Upper lobe of right lung (tissue), 1 donor: ENCODE measurements at regions not wholly inside any gene's neighbourhood (a gene's known extent, or its start where the extent isn't known, plus 50 kb on each side); places are given as distances from the start of the nearest gene placed in this dataset.

Experiments
- ATAC-seq: fragments of 200-7000 bp; cut with Tn5 transposase; one replicate; pipeline ENCODE4 v1.9.1; 2020; ENCODE audit warnings: mild to moderate bottlenecking, moderate library complexity
- DNase-seq: peaks from one replicate; pipeline ENCODE4 v3.0.0-alpha.2; 2020
- H3K27ac ChIP-seq: fragments of 200-600 bp; one replicate; pipeline ENCODE4 v1.8.0; 2022
- H3K27me3 ChIP-seq: fragments of 200-600 bp; one replicate; pipeline ENCODE4 v1.8.0; 2022; ENCODE audit warnings: mild to moderate bottlenecking
- H3K36me3 ChIP-seq: fragments of 200-600 bp; one replicate; pipeline ENCODE4 v1.8.0; 2022
- H3K4me1 ChIP-seq: fragments of 200-600 bp; one replicate; pipeline ENCODE4 v1.8.0; 2022
- H3K4me3 ChIP-seq: fragments of 200-600 bp; one replicate; pipeline ENCODE4 v1.8.0; 2022; ENCODE audit warnings: mild to moderate bottlenecking
- H3K9me3 ChIP-seq: fragments of 200-600 bp; one replicate; pipeline ENCODE4 v1.8.0; 2022
- CTCF ChIP-seq: fragments of 200-600 bp; IDR thresholded peaks from one replicate; pipeline ENCODE4 v1.8.0; 2022; ENCODE audit warnings: antibody characterized with exemption
- intact Hi-C: fragments of 100-400 bp; cut with DNase I; formaldehyde crosslinking; loops from one replicate; pipeline ENCODE4 v1.11.0; 2022
- donor health status: DM: no; HTN: yes; CAD: no; lungs with severe emphysema.

- Histone ChIP-seq H3K9me3 (no peaks in the 10 kb centered on the region), H3K4me1 (no peaks in the 10 kb centered on the region), H3K27ac (no peak overlapping the region), H3K4me3 (no peak overlapping the region), H3K36me3 (no peaks in the 10 kb centered on the region), H3K27me3 (no peaks in the 10 kb centered on the region)
- no peak for TF ChIP-seq CTCF
- no peak for ATAC-seq
- intact Hi-C loops = no loop called here
- no peak for DNase-seq
These were observed 169.2 kb upstream of the CPEB2 start for GRCh38 chr4:14833053-14833452.

- DNase-seq (no peak), ATAC-seq (no peak)
- no peaks in the 10 kb centered on the region for H3K36me3 ChIP-seq
- H3K4me3 ChIP-seq = no peak overlapping the region
- H3K27me3 ChIP-seq = no peaks in the 10 kb centered on the region
- H3K27ac ChIP-seq = no peak overlapping the region
- intact Hi-C loops = no loop called here
- no peaks in the 10 kb centered on the region for H3K9me3 ChIP-seq
- TF ChIP-seq CTCF = no peak
- H3K4me1 ChIP-seq = no peaks in the 10 kb centered on the region
These were observed 167.9 kb upstream of the CPEB2 start for GRCh38 chr4:14834382-14834781.

GRCh38 chr4:14835288-14835687 is 167.0 kb upstream of the CPEB2 start:
- Histone ChIP-seq H3K9me3 (no peaks in the 10 kb centered on the region), H3K27me3 (no peaks in the 10 kb centered on the region), H3K4me3 (no peak overlapping the region), H3K27ac (no peak overlapping the region), H3K4me1 (no peaks in the 10 kb centered on the region), H3K36me3 (no peaks in the 10 kb centered on the region)
- intact Hi-C loops = loop anchor here (5.0 kb wide), 1 partner anchor 82 kb away; no protein-coding TSS in a partner anchor
- DNase-seq (no peak), ATAC-seq (no peak)
- no peak for TF ChIP-seq CTCF

GRCh38 chr4:14835708-14836425 is 166.4 kb upstream of the CPEB2 start:
- TF ChIP-seq CTCF = no peak
- Histone ChIP-seq H3K4me3 (no peak overlapping the region), H3K27me3 (no peaks in the 10 kb centered on the region), H3K36me3 (no peaks in the 10 kb centered on the region), H3K9me3 (no peaks in the 10 kb centered on the region), H3K4me1 (no peaks in the 10 kb centered on the region), H3K27ac (no peak overlapping the region)
- DNase-seq (no peak), ATAC-seq (no peak)
- intact Hi-C loops = loop anchor here (5.0 kb wide), 1 partner anchor 81 kb away; no protein-coding TSS in a partner anchor

GRCh38 chr4:14837860-14838259 is 164.4 kb upstream of the CPEB2 start:
- H3K9me3 ChIP-seq = no peaks in the 10 kb centered on the region
- peak; percentile 17 for TF ChIP-seq CTCF
- H3K4me1 ChIP-seq = no peaks in the 10 kb centered on the region
- intact Hi-C loops = loop anchor here (5.0 kb wide), 1 partner anchor 79 kb away; no protein-coding TSS in a partner anchor
- DNase-seq (no peak), ATAC-seq (peak; percentile 27)
- no peaks in the 10 kb centered on the region for H3K36me3 ChIP-seq
- H3K27me3 ChIP-seq = no peaks in the 10 kb centered on the region
- no peak overlapping the region for H3K4me3 ChIP-seq
- no peak overlapping the region for H3K27ac ChIP-seq
